Endothelial cell of umbilical vein (primary cell): ENCODE measurements at regions not wholly inside any gene's neighbourhood (a gene's known extent, or its start where the extent isn't known, plus 50 kb on each side); places are given as distances from the start of the nearest gene placed in this dataset.

ENCODE experiments used
- BruUV-seq: library from RNA; stranded (reverse); fragments of 400-500 nt; replicated peaks from 2 replicates; lab custom pipeline; 2021; lab: Mats Ljungman, UMichigan
- CTCF ChIA-PET: fragments of 300-600, 350-600 bp; sonication (Branson Sonifier 250); formaldehyde crosslinking; loops from one replicate; lab custom pipeline; 2021; ENCODE audit warnings: antibody characterized with exemption, inconsistent platforms; lab: Charles Lee
- POLR2A ChIA-PET: fragments of 300-600, 350-600 bp; sonication (Branson Sonifier 250); formaldehyde crosslinking; loops from one replicate; lab custom pipeline; 2021; ENCODE audit warnings: antibody characterized with exemption, inconsistent platforms; lab: Charles Lee
- DNase-seq: peaks from one replicate; pipeline ENCODE4 v3.0.0-alpha.2; 2011; ENCODE audit warnings: low read depth, low spot score
- FAIRE-seq: peaks from 2 replicates; lab custom pipeline; 2011; peaks lifted over from hg19 to GRCh38; lab: Jason Lieb, UNC
- H2AFZ ChIP-seq: 2 replicates; pipeline ENCODE4 v1.6.0; 2012; ENCODE audit warnings: low read depth, low read length, control low read depth, inconsistent platforms
- H3K27ac ChIP-seq: 2 replicates; pipeline ENCODE4 v1.5.1; 2011; ENCODE audit warnings: low read depth, mild to moderate bottlenecking, control low read depth, low read length, moderate library complexity; ENCODE audit not compliant: insufficient read depth
- H3K27me3 ChIP-seq, 2 experiments: 2 replicates each; pipeline versions ENCODE4 v1.6.0 to v1.6.1; 2011; ENCODE audit warnings: low read length in 2 of 2, mixed read lengths in 1 of 2; ENCODE audit not compliant: control insufficient read depth in 2 of 2, insufficient read depth in 2 of 2
- H3K36me3 ChIP-seq, 2 experiments: 2 replicates in 1 of 2; 3 replicates in 1 of 2; pipeline ENCODE4 v1.5.1; 2011; ENCODE audit warnings: low read length in 2 of 2, mild to moderate bottlenecking in 1 of 2, moderate library complexity in 1 of 2; ENCODE audit not compliant: control insufficient read depth in 2 of 2, insufficient read depth in 2 of 2; ENCODE audit errors: extremely low read depth in 1 of 2
- H3K4me1 ChIP-seq: 3 replicates; pipeline ENCODE4 v1.5.1; 2011; ENCODE audit warnings: mild to moderate bottlenecking, low read length; ENCODE audit not compliant: control insufficient read depth, insufficient read depth; ENCODE audit errors: extremely low read depth
- H3K4me2 ChIP-seq: 2 replicates; pipeline ENCODE4 v1.6.1; 2011; ENCODE audit warnings: low read length, control low read depth, mixed read lengths; ENCODE audit not compliant: insufficient read depth
- H3K4me3 ChIP-seq, 3 experiments: fragments of 200-600 bp in 1 of 3; sonication (generic), shearing (Covaris generic) in 1 of 3; replicated peaks in 1 of 3; 2 replicates each; pipeline ENCODE4 v1.5.1; 2011 to 2016; ENCODE audit warnings: control low read depth in 3 of 3, low read length in 3 of 3, mild to moderate bottlenecking in 2 of 3, inconsistent platforms in 1 of 3, low read depth in 1 of 3, moderate library complexity in 1 of 3; ENCODE audit not compliant: insufficient read depth in 1 of 3
- H3K79me2 ChIP-seq: 2 replicates; pipeline ENCODE4 v1.6.0; 2012; ENCODE audit warnings: low read length, inconsistent platforms; ENCODE audit not compliant: control insufficient read depth, insufficient read depth
- H3K9ac ChIP-seq: replicated peaks from 2 replicates; pipeline ENCODE3; 2011; ENCODE audit warnings: low read length, control low read depth; ENCODE audit not compliant: insufficient read depth; ENCODE audit errors: extremely low read depth
- H3K9me1 ChIP-seq: replicated peaks from 3 replicates; pipeline ENCODE4 v1.6.0; 2011; ENCODE audit warnings: mild to moderate bottlenecking, low read length; ENCODE audit not compliant: control insufficient read depth, insufficient read depth; ENCODE audit errors: extremely low read depth
- H3K9me3 ChIP-seq: replicated peaks from 2 replicates; pipeline ENCODE4 v1.5.1; 2012; ENCODE audit warnings: low read length, inconsistent platforms; ENCODE audit not compliant: control insufficient read depth, insufficient read depth
- H4K20me1 ChIP-seq: replicated peaks from 2 replicates; pipeline ENCODE3; 2011; ENCODE audit warnings: mild to moderate bottlenecking, low read length; ENCODE audit not compliant: control insufficient read depth, insufficient read depth; ENCODE audit errors: extremely low read depth
- CTCF ChIP-seq, 2 donors: IDR thresholded peaks; 1 replicate in 1 of 2; 2 replicates in 1 of 2; pipeline ENCODE4 v1.5.1; 2011; ENCODE audit warnings: low read length in 2 of 2, mild to moderate bottlenecking in 2 of 2, moderate library complexity in 2 of 2, control low read depth in 1 of 2, inconsistent platforms in 1 of 2, low read depth in 1 of 2; ENCODE audit not compliant: insufficient read depth in 1 of 2; ENCODE audit errors: extremely low read depth in 1 of 2
- EZH2 ChIP-seq: IDR thresholded peaks from 2 replicates; pipeline ENCODE4 v1.6.1; 2012; ENCODE audit warnings: borderline replicate concordance, low read depth, mild to moderate bottlenecking, moderate library complexity, low read length, inconsistent platforms; ENCODE audit not compliant: severe bottlenecking
- FOS ChIP-seq: IDR thresholded peaks from 2 replicates; pipeline ENCODE4 v1.6.1; 2011; ENCODE audit warnings: mild to moderate bottlenecking, low read length, moderate library complexity, borderline replicate concordance; ENCODE audit not compliant: insufficient read depth
- JUN ChIP-seq: IDR thresholded peaks from 2 replicates; pipeline ENCODE4 v1.6.1; 2011; ENCODE audit warnings: borderline replicate concordance, low read depth; ENCODE audit not compliant: insufficient read length, insufficient read depth
- MYC ChIP-seq: IDR thresholded peaks from one replicate; pipeline ENCODE4 v1.6.1; 2011; ENCODE audit warnings: mild to moderate bottlenecking, low read depth, low read length
- POLR2A ChIP-seq: IDR thresholded peaks from 2 replicates; pipeline ENCODE4 v1.6.1; 2012; ENCODE audit warnings: low read depth, mild to moderate bottlenecking, control low read depth, low read length
- POLR2AphosphoS5 ChIP-seq: IDR thresholded peaks from 2 replicates; pipeline ENCODE4 v1.6.1; 2012; ENCODE audit warnings: low read depth, mild to moderate bottlenecking, control low read depth, low read length, moderate library complexity; ENCODE audit not compliant: insufficient read depth
- dilution Hi-C: fragments of 300-500 bp; cut with MboI; formaldehyde crosslinking; loops from one replicate; pipeline ENCODE4 v1.15.0; 2019; ENCODE audit warnings: low sequenced_read_pairs; ENCODE audit not compliant: extremely low pct_ligation_motif_present
- intact Hi-C: fragments of 100-400 bp; cut with micrococcal nuclease; formaldehyde crosslinking; loops from one replicate; pipeline ENCODE4 v1.10.0; 2022
- TF ChIP-seq, protein P1 (sequence below): IDR thresholded peaks from 2 replicates; pipeline ENCODE4 v1.6.1; 2011; ENCODE audit not compliant: insufficient read depth, insufficient read length

- H3K27ac ChIP-seq: no peak overlapping the region
- no peak overlapping the region for H3K4me2 ChIP-seq
- H3K4me1 ChIP-seq: no peaks in the 10 kb centered on the region
- H4K20me1 ChIP-seq: no peaks in the 10 kb centered on the region
- DNase-seq (no peak), FAIRE-seq (no peak)
- no peaks in the 10 kb centered on the region for H3K27me3 ChIP-seq
- intact Hi-C loops: no loop called here
- no peaks in the 10 kb centered on the region for H3K9me3 ChIP-seq
- ChIA-PET CTCF (no interaction called here), POLR2A (no interaction called here)
- TF ChIP-seq POLR2AphosphoS5 (no peak), MYC (no peak)
- no TSS peak for BruUV-seq
- dilution Hi-C loops: no loop called here
- no peaks in the 10 kb centered on the region for H3K79me2 ChIP-seq
- H3K36me3 ChIP-seq: no peaks in the 10 kb centered on the region
- no peak overlapping the region for H2AFZ ChIP-seq
- no peak overlapping the region for H3K4me3 ChIP-seq
- no peaks in the 10 kb centered on the region for H3K9me1 ChIP-seq
- no peak overlapping the region for H3K9ac ChIP-seq
Measured at GRCh38 chr6:47908271-47908670, 126.4 kb downstream of the OPN5 start.

DNA sequence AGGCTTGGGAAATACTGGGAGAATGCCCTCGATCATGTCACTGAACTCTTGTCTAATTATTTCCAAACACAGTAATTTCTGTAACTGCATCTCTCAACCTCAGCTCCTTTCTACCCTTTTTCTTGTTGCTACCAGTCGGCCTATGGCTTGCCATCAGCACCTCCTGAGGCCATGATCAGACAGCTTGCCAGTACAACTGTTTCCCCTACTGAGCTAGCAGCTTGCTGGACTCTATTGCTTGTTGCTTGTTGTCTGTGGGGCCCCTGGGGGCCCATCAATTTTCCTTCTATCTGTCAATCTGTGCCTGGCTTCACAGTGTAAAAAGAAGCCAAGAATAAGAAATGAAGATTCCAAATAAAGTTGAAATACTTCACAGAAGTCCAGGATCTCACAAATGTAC, 123.9 kb downstream of the OPN5 start:
- POLR2A ChIA-PET: no interaction called here
- dilution Hi-C loops (no loop called here), intact Hi-C loops (no loop called here)
- H2AFZ ChIP-seq: no peak overlapping the region
- TF ChIP-seq MYC (no peak), POLR2A (no peak), EZH2 (no peak), FOS (no peak), POLR2AphosphoS5 (no peak), JUN (no peak), CTCF (IDR thresholded peaks at IDR 0.05; ENCODE audit: extremely low read depth in 1 of 2, insufficient read depth in 1 of 2, low read depth in 1 of 2, low read length in 2 of 2) (no peak)
- TF ChIP-seq, protein P1, sequence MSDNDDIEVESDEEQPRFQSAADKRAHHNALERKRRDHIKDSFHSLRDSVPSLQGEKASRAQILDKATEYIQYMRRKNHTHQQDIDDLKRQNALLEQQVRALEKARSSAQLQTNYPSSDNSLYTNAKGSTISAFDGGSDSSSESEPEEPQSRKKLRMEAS: no peak
- CTCF ChIA-PET: no interaction called here
- no peaks in the 10 kb centered on the region for H3K79me2 ChIP-seq
- DNase-seq (no peak), FAIRE-seq (no peak)
- H3K4me1 ChIP-seq: no peaks in the 10 kb centered on the region
- no peaks in the 10 kb centered on the region for H3K27me3 ChIP-seq
- H3K9me3 ChIP-seq: no peaks in the 10 kb centered on the region
- no peak overlapping the region for H3K9ac ChIP-seq
- BruUV-seq: no TSS peak
- H4K20me1 ChIP-seq: no peaks in the 10 kb centered on the region
- H3K4me3 ChIP-seq: no peak overlapping the region
- H3K36me3 ChIP-seq: no peaks in the 10 kb centered on the region
- H3K27ac ChIP-seq: no peak overlapping the region
- H3K9me1 ChIP-seq: no peaks in the 10 kb centered on the region
- no peak overlapping the region for H3K4me2 ChIP-seq
